Adrenal gland (tissue), 9 donors: ENCODE measurements at regions not wholly inside any gene's neighbourhood (a gene's known extent, or its start where the extent isn't known, plus 50 kb on each side); places are given as distances from the start of the nearest gene placed in this dataset.

Experiments
- DNase-seq, 7 donors: peaks; one replicate each; pipeline ENCODE4 v3.0.0-alpha.2; 2019 to 2020
- H3K27ac ChIP-seq, 5 donors: fragments of 200-600 bp; sonication (generic) in 4 of 5; 1 replicate in 3 of 5; 2 replicates in 2 of 5; pipeline versions ENCODE4 v1.5.1 to v1.8.0; 2016 to 2020; ENCODE audit warnings: mild to moderate bottlenecking in 1 of 5
- H3K27me3 ChIP-seq: fragments of 200-600 bp; 2 replicates; pipeline ENCODE4 v1.8.0; 2021
- H3K36me3 ChIP-seq, 2 donors: fragments of 200-600 bp; replicated peaks in 1 of 2; 1 replicate in 1 of 2; 2 replicates in 1 of 2; pipeline versions ENCODE4 v1.5.1 to v1.8.0; 2018 to 2022
- H3K4me1 ChIP-seq, 2 donors: fragments of 200-600 bp; replicated peaks in 1 of 2; 1 replicate in 1 of 2; 2 replicates in 1 of 2; pipeline versions ENCODE4 v1.5.1 to v1.8.0; 2018 to 2021
- H3K4me3 ChIP-seq, 4 donors: fragments of 200-600 bp; sonication (generic) in 3 of 4; one replicate each; pipeline ENCODE4 v1.5.1; 2016 to 2018
- H3K9me3 ChIP-seq, 3 donors: fragments of 200-600 bp; sonication (generic) in 1 of 3; replicated peaks in 1 of 3; 1 replicate in 2 of 3; 2 replicates in 1 of 3; pipeline versions ENCODE4 v1.5.1 to v1.8.0; 2016 to 2021
- CTCF ChIP-seq, 6 experiments: fragments of 450-650 bp in 4 of 6; fragments of 200-600 bp in 2 of 6; sonication (generic) in 1 of 6; IDR thresholded peaks; 1 replicate in 5 of 6; 2 replicates in 1 of 6; pipeline versions ENCODE4 v1.5.1 to v1.8.0; 2016 to 2021; ENCODE audit warnings: antibody characterized with exemption in 6 of 6, mild to moderate bottlenecking in 2 of 6, moderate library complexity in 1 of 6
- POLR2A ChIP-seq, 2 donors: fragments of 450-650 bp; IDR thresholded peaks; one replicate each; pipeline ENCODE4 v1.6.1; 2017; ENCODE audit warnings: antibody characterized with exemption in 2 of 2, mild to moderate bottlenecking in 2 of 2, moderate library complexity in 1 of 2
- WGBS, 4 donors: extraction: QIAGEN DNeasy Blood & Tissue Kit in 2 of 4; methylation state at CpG; one replicate each; pipeline versions ENCODE4 v1.1.5 to v1.1.7; 2013 to 2017; 5-methylcytosine and 5-hydroxymethylcytosine counted together
- intact Hi-C, 2 donors: fragments of 100-400 bp; cut with DNase I; formaldehyde crosslinking; loops; one replicate each; pipeline versions ENCODE4 v1.14.1 to v1.15.0; 2022 to 2023
- donor health status: healthy with polysubstance abuse.
- donor health status: Bipolar disorder and iron deficiency.
- donor health status: DM: yes; HTN: yes; CAD: no.
- donor health status: DM: no; HTN: no; CAD: no.
- donor health status: DM: no; HTN: no; CAD: no.

GRCh38 chr2:128435576-128436478 lies 117.2 kb upstream of the HS6ST1 start:
- TF ChIP-seq POLR2A (IDR thresholded peaks at IDR 0.05) (no peak), CTCF (IDR thresholded peaks at IDR 0.05) (no peak)
- WGBS, 4 donors, result 85 to 88% (median 87%) methylated on average over 4 to 18 of the region's 18 CpGs
- DNase-seq, result peak in 3 of 7 donors; percentile 2 to 36 (median 8)

GRCh38 chr2:128436479-128437203 lies 118.0 kb upstream of the HS6ST1 start:
- intact Hi-C loops, result no loop called here
- DNase-seq, result peak in 3 of 7 donors; percentile 7 to 23 (median 8)
- no peaks in the 10 kb centered on the region for H3K36me3 ChIP-seq
- H3K9me3 ChIP-seq, result no peaks in the 10 kb centered on the region
- TF ChIP-seq POLR2A (IDR thresholded peaks at IDR 0.05) (no peak), CTCF (IDR thresholded peaks at IDR 0.05) (no peak)
- 90 to 96% (median 92%) methylated on average over 12 of the region's 12 CpGs for WGBS, 4 donors
- H3K4me3 ChIP-seq, result no peak overlapping the region
- no peak overlapping the region for H3K27ac ChIP-seq
- H3K27me3 ChIP-seq, result no peaks in the 10 kb centered on the region
- H3K4me1 ChIP-seq, result no peaks in the 10 kb centered on the region

More at GRCh38 chr2:128435576-128436478, 117.2 kb upstream of the HS6ST1 start:
- Histone ChIP-seq H3K27ac (no peak overlapping the region), H3K4me1 (no peaks in the 10 kb centered on the region), H3K9me3 (no peaks in the 10 kb centered on the region), H3K36me3 (no peaks in the 10 kb centered on the region), H3K27me3 (no peaks in the 10 kb centered on the region), H3K4me3 (no peak overlapping the region)
- intact Hi-C loops, result no loop called here

- Histone ChIP-seq H3K27me3 (no peaks in the 10 kb centered on the region), H3K36me3 (no peaks in the 10 kb centered on the region), H3K4me1 (peaks cover 0 to 2% of the 10 kb centered on the region in 2 donors), H3K4me3 (no peak overlapping the region), H3K27ac (no peak overlapping the region), H3K9me3 (no peaks in the 10 kb centered on the region)
- DNase-seq, result peak in 3 of 7 donors; percentile 8 to 24 (median 9)
- TF ChIP-seq CTCF (IDR thresholded peaks at IDR 0.05) (no peak), POLR2A (IDR thresholded peaks at IDR 0.05) (no peak)
- intact Hi-C loops, result no loop called here
- WGBS, 4 donors, result 66 to 84% (median 75%) methylated on average over 9 of the region's 9 CpGs
Observed at GRCh38 chr2:128437204-128437565, 118.5 kb upstream of the HS6ST1 start.

- DNase-seq, result peak in 3 of 7 donors; percentile 13 to 39 (median 13)
- 89 to 94% (median 90%) methylated on average over 16 of the region's 16 CpGs for WGBS, 4 donors
- no peak for TF ChIP-seq CTCF (IDR thresholded peaks at IDR 0.05)
- TF ChIP-seq POLR2A (IDR thresholded peaks at IDR 0.05), result no peak
Observed at GRCh38 chr2:128438091-128438490, 119.4 kb upstream of the HS6ST1 start.

More at GRCh38 chr2:128438091-128438490, 119.4 kb upstream of the HS6ST1 start:
- Histone ChIP-seq H3K36me3 (no peaks in the 10 kb centered on the region), H3K9me3 (no peaks in the 10 kb centered on the region), H3K4me3 (no peak overlapping the region), H3K27me3 (no peaks in the 10 kb centered on the region), H3K27ac (no peak overlapping the region), H3K4me1 (peaks cover 8 to 11% of the 10 kb centered on the region in 2 donors)
- intact Hi-C loops, result no loop called here
